Peyer's patch (tissue), 4 donors: ENCODE measurements at regions not wholly inside any gene's neighbourhood (a gene's known extent, or its start where the extent isn't known, plus 50 kb on each side); places are given as distances from the start of the nearest gene placed in this dataset.

Experiments used
- CTCF ChIP-seq, 6 experiments: fragments of 450-650 bp in 4 of 6; fragments of 200-600 bp in 2 of 6; sonication (generic) in 1 of 6; IDR thresholded peaks; one replicate each; pipeline ENCODE4 v1.5.1; 2017 to 2019; ENCODE audit warnings: antibody characterized with exemption in 6 of 6, mild to moderate bottlenecking in 3 of 6, moderate library complexity in 1 of 6
- POLR2A ChIP-seq, 2 donors: fragments of 450-650 bp; IDR thresholded peaks; one replicate each; pipeline ENCODE4 v1.5.1; 2017; ENCODE audit warnings: antibody characterized with exemption in 2 of 2, mild to moderate bottlenecking in 2 of 2, moderate library complexity in 2 of 2

- TF ChIP-seq CTCF (IDR thresholded peaks at IDR 0.05) (no peak), POLR2A (IDR thresholded peaks at IDR 0.05) (no peak)
These were observed 102.8 kb upstream of the EGFR start for GRCh38 chr7:54915870-54916598.
